Spleen (tissue), 11 donors: ENCODE measurements at regions not wholly inside any gene's neighbourhood (a gene's known extent, or its start where the extent isn't known, plus 50 kb on each side); places are given as distances from the start of the nearest gene placed in this dataset.

Source experiments
- DNase-seq: peaks from one replicate; pipeline ENCODE4 v3.0.0-alpha.2; 2020
- H3K27ac ChIP-seq, 8 donors: fragments of 200-600 bp; sonication (generic) in 7 of 8; 1 replicate in 4 of 8; 2 replicates in 4 of 8; pipeline versions ENCODE4 v1.5.0 to v1.8.0; 2016 to 2021; ENCODE audit warnings: inconsistent platforms in 4 of 8, mild to moderate bottlenecking in 4 of 8, moderate library complexity in 1 of 8
- H3K27me3 ChIP-seq, 7 donors: fragments of 200-600 bp; sonication (generic) in 6 of 7; replicated peaks in 1 of 7; 1 replicate in 4 of 7; 2 replicates in 3 of 7; pipeline versions ENCODE4 v1.5.0 to v1.8.0; 2016 to 2021; ENCODE audit warnings: inconsistent platforms in 3 of 7, mild to moderate bottlenecking in 1 of 7
- H3K36me3 ChIP-seq, 6 donors: fragments of 200-600 bp; sonication (generic) in 5 of 6; 1 replicate in 4 of 6; 2 replicates in 2 of 6; pipeline versions ENCODE4 v1.5.0 to v1.8.0; 2016 to 2021; ENCODE audit warnings: inconsistent platforms in 2 of 6
- H3K4me1 ChIP-seq, 6 donors: fragments of 200-600 bp; sonication (generic) in 5 of 6; 1 replicate in 3 of 6; 2 replicates in 3 of 6; pipeline versions ENCODE4 v1.5.0 to v1.8.0; 2016 to 2021; ENCODE audit warnings: inconsistent platforms in 3 of 6
- H3K4me3 ChIP-seq, 8 donors: fragments of 200-600 bp; sonication (generic) in 7 of 8; 1 replicate in 4 of 8; 2 replicates in 4 of 8; pipeline versions ENCODE4 v1.5.0 to v1.8.0; 2016 to 2021; ENCODE audit warnings: inconsistent platforms in 4 of 8, mild to moderate bottlenecking in 4 of 8, moderate library complexity in 2 of 8
- H3K9me3 ChIP-seq, 8 donors: fragments of 200-600 bp; sonication (generic) in 7 of 8; 1 replicate in 4 of 8; 2 replicates in 4 of 8; pipeline versions ENCODE4 v1.5.0 to v1.8.0; 2016 to 2021; ENCODE audit warnings: inconsistent platforms in 4 of 8
- CTCF ChIP-seq, 11 experiments: fragments of 200-600 bp in 7 of 11; fragments of 450-650 bp in 4 of 11; sonication (generic) in 4 of 11; IDR thresholded peaks in 8 of 11; conservative IDR thresholded peaks in 3 of 11; 1 replicate in 7 of 11; 2 replicates in 4 of 11; pipeline versions ENCODE4 v1.4.0 to v1.8.0; 2016 to 2021; ENCODE audit warnings: antibody characterized with exemption in 11 of 11, inconsistent platforms in 4 of 11, mild to moderate bottlenecking in 1 of 11
- POLR2A ChIP-seq, 3 donors: fragments of 450-650 bp; IDR thresholded peaks; one replicate each; pipeline ENCODE4 v1.5.1; 2017; ENCODE audit warnings: antibody characterized with exemption in 3 of 3, mild to moderate bottlenecking in 1 of 3
- POLR2AphosphoS5 ChIP-seq, 3 donors: sonication (generic); formaldehyde crosslinking; IDR thresholded peaks; one replicate each; pipeline ENCODE4 v1.5.1; 2017; ENCODE audit warnings: antibody characterized with exemption in 3 of 3
- WGBS, 5 donors: extraction: QIAGEN DNeasy Blood & Tissue Kit in 3 of 5; methylation state at CpG; one replicate each; pipeline versions ENCODE4 v1.1.5 to v1.1.7; 2013 to 2018; 5-methylcytosine and 5-hydroxymethylcytosine counted together
- intact Hi-C: fragments of 100-400 bp; cut with DNase I; formaldehyde crosslinking; loops from one replicate; pipeline ENCODE4 v1.15.0; 2023; ENCODE audit warnings: low total_unique reads
- donor health status: healthy with polysubstance abuse.
- donor health status: DM: no; HTN: no; CAD: no; lungs with moderate emphysema.
- donor health status: DM: no; HTN: no; CAD: no.
- donor health status: Bipolar disorder and iron deficiency.
- donor health status: healthy.
- donor health status: DM: no; HTN: no; CAD: no.
- donor health status: DM: yes; HTN: yes; CAD: no.

DNA sequence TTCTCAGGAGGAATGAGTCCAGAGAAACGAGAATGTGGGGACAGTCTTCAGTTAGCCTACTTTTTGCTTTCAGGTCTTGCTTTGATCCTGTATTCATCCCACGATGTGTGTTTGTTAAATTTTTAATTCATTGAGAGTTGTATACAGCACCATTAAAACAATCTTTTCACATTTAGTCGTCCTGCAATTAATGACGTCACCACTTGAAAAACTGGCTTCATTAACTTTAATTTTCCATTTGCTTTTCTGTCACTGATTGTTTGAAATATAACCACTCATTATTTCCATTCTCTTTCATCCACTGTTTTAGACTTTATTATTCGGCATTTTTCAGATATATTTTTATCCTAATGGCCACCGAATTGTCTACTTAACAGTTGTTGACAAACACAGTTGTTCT is 146.9 kb downstream of the TFEC start:
- TF ChIP-seq CTCF (IDR thresholded peaks at IDR 0.05 in 8 of 11, conservative IDR thresholded peaks at IDR 0.05 in 3 of 11): no peak
- no peak for TF ChIP-seq POLR2AphosphoS5 (IDR thresholded peaks at IDR 0.05)
- TF ChIP-seq POLR2A (IDR thresholded peaks at IDR 0.05): no peak
- Histone ChIP-seq H3K9me3 (peaks cover 0 to 2% (median 0%) of the 10 kb centered on the region in 8 donors), H3K4me1 (no peaks in the 10 kb centered on the region), H3K4me3 (no peak overlapping the region), H3K36me3 (no peaks in the 10 kb centered on the region), H3K27me3 (no peaks in the 10 kb centered on the region), H3K27ac (no peak overlapping the region)
- WGBS, 5 donors: 84 to 93% (median 88%) methylated on average over 6 of the region's 6 CpGs
- DNase-seq: no peak
- intact Hi-C loops: no loop called here

- no peaks in the 10 kb centered on the region for H3K36me3 ChIP-seq
- no peak for TF ChIP-seq POLR2A (IDR thresholded peaks at IDR 0.05)
- no peak for TF ChIP-seq CTCF (IDR thresholded peaks at IDR 0.05 in 8 of 11, conservative IDR thresholded peaks at IDR 0.05 in 3 of 11)
- no peak for TF ChIP-seq POLR2AphosphoS5 (IDR thresholded peaks at IDR 0.05)
- H3K27ac ChIP-seq: no peak overlapping the region
- WGBS, 5 donors: 76 to 96% (median 84%) methylated on average over 2 of the region's 2 CpGs
- DNase-seq: no peak
- no peaks in the 10 kb centered on the region for H3K4me1 ChIP-seq
- H3K27me3 ChIP-seq: no peaks in the 10 kb centered on the region
- H3K9me3 ChIP-seq: no peaks in the 10 kb centered on the region
- intact Hi-C loops: no loop called here
- H3K4me3 ChIP-seq: no peak overlapping the region
These were observed 149.1 kb downstream of the TFEC start for GRCh38 chr7:115881476-115881875.

DNA sequence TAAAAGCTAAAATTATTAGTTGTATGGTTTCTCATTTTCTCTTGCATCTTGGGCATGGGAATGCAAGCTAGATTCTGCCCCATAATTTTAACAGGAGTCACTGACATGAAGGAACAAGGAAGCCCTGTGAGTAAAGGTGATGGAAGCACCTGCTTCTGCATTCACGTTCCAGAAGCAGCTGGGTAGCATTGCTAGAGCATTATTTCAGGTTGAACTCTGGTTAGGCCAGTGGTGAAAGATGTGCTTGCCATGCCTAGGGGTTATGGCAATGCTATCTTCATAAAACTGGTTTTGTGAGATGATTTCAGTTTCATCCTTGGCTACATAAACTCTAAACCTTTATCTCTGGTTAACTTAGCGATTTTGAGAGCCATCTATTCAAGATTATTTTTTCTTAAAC is 151.4 kb downstream of the TFEC start:
- no peak for TF ChIP-seq CTCF (IDR thresholded peaks at IDR 0.05 in 8 of 11, conservative IDR thresholded peaks at IDR 0.05 in 3 of 11)
- WGBS, 5 donors: 75 to 90% (median 83%) methylated on average over 2 of the region's 2 CpGs
- Histone ChIP-seq H3K27ac (no peak overlapping the region), H3K4me3 (no peak overlapping the region), H3K27me3 (no peaks in the 10 kb centered on the region), H3K36me3 (no peaks in the 10 kb centered on the region), H3K9me3 (no peaks in the 10 kb centered on the region), H3K4me1 (no peaks in the 10 kb centered on the region)
- no peak for DNase-seq
- intact Hi-C loops: no loop called here

- TF ChIP-seq CTCF (IDR thresholded peaks at IDR 0.05 in 8 of 11, conservative IDR thresholded peaks at IDR 0.05 in 3 of 11): no peak
- TF ChIP-seq POLR2AphosphoS5 (IDR thresholded peaks at IDR 0.05): no peak
- TF ChIP-seq POLR2A (IDR thresholded peaks at IDR 0.05): no peak
These were observed 160.8 kb downstream of the TFEC start for GRCh38 chr7:115869801-115870200.

More at GRCh38 chr7:115869801-115870200, 160.8 kb downstream of the TFEC start:
- Histone ChIP-seq H3K27me3 (no peaks in the 10 kb centered on the region), H3K36me3 (no peaks in the 10 kb centered on the region), H3K4me3 (no peak overlapping the region), H3K9me3 (no peaks in the 10 kb centered on the region), H3K27ac (no peak overlapping the region), H3K4me1 (no peaks in the 10 kb centered on the region)
- intact Hi-C loops: no loop called here
- DNase-seq: no peak
